NCI-H82 treated with DMSO at 0.1 percent for 48 hours (cell line): ENCODE measurements at regions not wholly inside any gene's neighbourhood (a gene's known extent, or its start where the extent isn't known, plus 50 kb on each side); places are given as distances from the start of the nearest gene placed in this dataset.

Experiments used
- DNase-seq: peaks from one replicate; lab custom pipeline; 2025; ENCODE audit not compliant: unreplicated experiment; lab: John Stamatoyannopoulos, UW

- no peak for DNase-seq
Observed at GRCh38 chr4:89665662-89666061, 171.3 kb downstream of the SNCA start.

GRCh38 chr4:89664521-89664920, 172.4 kb downstream of the SNCA start:
- DNase-seq = no peak

GRCh38 chr4:89661173-89661899, 175.6 kb downstream of the SNCA start:
- DNase-seq = no peak

- no peak for DNase-seq
Observed at GRCh38 chr4:89660444-89661172, 176.4 kb downstream of the SNCA start.

DNA sequence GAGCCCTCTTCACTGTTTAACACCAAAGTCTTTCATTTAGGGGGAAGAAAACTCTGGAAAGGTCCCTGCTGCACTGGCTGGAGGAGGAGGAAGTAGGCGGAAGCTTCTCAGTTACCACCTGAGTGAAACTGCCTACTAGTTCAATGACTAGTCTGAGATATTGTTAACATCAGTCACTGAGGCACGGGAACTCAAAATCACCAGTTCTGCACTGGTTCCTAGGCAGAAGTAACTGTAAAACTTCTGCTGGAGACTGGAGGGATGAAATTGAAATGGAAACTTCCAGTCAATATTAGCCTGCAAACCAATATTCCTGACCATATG, 178.3 kb downstream of the SNCA start:
- DNase-seq = no peak

DNA sequence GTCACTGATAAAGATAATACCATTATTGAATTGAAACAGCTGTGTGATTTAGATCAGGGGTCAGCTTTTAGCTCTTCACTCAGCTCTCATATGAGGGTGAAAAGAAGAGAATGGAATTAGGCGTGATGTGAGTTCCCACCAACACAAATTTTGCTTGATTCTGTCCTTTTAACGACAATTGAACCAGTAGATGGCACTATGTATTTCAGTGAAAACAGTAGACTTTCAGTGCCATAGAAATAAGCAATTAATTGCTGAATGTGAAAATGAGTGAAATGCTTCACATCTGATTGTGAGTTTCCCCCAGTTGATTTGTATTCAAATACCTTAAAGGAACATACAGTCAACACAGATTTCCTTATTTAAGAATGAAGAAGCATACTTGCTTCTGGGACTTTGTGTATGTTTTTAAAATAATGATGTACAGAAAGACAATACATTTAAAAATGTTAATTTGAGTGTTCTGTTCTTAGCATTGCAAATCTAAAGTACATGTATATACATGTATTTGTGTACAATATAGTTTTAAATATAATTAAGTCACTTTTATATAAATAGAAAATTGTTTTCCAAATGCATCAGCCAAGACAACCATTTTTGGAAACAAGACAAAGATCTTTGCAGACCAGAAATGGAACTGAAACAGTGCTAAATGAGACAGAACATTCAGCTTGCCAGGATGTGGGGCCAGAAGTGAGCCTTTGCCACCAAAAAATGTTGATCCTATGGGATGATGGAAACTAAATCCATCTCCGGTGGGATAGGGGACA, 178.8 kb downstream of the SNCA start:
- peak; percentile 20 for DNase-seq

DNA sequence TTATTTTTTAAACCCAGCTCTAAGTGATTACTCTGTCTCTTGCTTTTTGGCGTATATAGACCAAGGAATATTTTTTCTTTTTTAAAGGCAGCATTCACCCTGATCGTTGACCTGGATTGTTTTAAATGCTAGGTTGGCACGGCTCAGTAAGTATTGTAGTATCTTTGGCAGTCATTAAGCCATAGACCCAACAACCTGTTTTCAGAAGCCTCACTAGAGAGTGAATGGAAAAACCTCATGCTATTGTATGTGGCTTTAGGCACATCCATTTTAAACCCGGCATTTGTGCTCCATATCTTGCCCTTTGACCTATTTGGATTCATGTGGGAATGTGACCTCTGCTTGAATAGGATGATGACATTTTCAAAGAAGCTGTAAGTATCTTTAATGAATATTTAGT, 183.9 kb downstream of the SNCA start:
- DNase-seq = no peak

- no peak for DNase-seq
Observed at GRCh38 chr4:89645482-89645881, 191.5 kb downstream of the SNCA start.

DNA sequence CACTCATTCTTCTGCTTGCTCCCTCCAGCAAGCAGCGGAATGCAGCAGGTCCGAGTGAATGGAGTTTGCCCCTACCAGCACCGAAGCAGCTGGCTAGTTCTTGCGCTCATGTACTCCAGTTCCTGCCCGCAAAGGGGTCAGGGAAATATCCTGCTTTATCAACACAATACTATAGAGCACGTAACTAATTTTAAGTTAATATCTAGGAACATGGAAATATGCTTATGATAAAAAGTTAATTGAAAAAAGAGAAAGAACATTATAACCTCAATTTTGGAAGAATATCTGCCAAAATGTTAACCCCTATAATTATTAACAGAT, 195.6 kb downstream of the SNCA start:
- no peak for DNase-seq

DNA sequence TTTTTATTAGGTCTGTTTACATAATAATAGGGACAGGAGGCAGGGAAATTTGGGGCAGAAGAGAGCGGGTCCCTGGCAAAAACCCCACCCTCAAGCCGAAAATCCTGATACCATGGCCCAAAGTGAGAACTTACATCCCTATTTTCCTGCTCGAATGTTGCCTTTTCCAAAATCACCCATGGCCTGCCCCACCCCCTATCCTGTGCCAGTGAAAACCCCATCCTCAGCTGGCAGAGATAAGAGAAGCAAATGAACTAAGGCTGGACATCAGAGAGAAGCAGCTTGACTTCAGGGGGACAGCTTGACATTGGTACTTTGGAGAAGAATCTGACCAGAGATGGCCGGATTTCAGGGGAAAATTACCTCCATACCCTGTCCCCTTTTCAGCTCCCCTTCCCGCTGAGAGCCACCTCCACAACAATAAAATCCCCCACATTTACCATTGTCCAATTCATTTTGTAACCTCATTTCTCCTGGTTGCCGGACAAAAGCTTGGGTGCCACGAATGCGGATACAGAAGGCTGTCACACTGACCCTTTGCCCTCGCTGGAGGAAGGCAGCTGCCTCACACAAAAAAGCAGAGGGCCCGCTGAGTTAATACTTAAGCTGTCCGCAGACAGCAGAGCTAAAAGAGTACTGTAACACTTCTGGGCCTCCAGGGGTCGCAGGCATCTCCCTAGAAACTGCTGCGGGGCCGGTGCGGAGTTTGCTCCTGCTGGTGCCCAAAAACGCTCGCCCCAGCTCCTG, 196.2 kb downstream of the SNCA start:
- peak; percentile 40 for DNase-seq

- no peak for DNase-seq
Observed at GRCh38 chr4:89639395-89639794, 197.6 kb downstream of the SNCA start.

DNA sequence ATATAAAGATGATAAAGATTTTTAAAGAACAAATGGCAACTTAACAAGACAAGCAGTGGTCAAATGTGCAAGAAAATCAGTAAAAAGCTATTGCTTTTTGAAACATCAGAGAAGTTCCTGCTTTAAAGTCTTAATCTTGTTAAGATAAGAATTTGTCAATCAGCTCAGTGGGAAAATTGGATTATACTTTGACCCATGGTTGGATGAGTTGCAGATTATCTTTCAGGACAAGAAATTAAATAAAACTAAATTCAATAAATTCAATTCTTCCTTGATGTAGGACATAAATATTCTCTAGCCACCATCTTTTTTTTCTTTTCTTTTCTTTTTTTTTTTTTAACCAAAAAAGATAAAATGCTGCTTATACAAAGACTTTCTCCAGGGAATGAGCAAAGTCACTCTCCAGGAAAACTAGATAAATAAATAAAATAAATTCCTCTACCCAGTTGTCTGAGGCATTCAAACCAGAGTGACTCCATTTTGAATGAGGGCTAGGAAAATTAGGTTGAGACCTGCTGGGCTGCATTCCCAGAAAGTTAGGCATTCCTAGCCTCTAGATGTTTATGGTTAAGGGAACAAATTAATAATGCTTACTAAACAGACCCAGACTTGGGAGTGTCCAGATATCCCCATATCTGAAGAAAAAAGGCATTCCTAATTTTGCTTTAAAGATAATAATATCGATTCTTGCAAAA, 211.2 kb downstream of the SNCA start:
- peak; percentile 25 for DNase-seq

- DNase-seq = no peak
Observed at GRCh38 chr4:89619206-89619962, 217.6 kb downstream of the SNCA start.

- DNase-seq = no peak
Observed at GRCh38 chr4:89618151-89618550, 218.8 kb downstream of the SNCA start.

DNA sequence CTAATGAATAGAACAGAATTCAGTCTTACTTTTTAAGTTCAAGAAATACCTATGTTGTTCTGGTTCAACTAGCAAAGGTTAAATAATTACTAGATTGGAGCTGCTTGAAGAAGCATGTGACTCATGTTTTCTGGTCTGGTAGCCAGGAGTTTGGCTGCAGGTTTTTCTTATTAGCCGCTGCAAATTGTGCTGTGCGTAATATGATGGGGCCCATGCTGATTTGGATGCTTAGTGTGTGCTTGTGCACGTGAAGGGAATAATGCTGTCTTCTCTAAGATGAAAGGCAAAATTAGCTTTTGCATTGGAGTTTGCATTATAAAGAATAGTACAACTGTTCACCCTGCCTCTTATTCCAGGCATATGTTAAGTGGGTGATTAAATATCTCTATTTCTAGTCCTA, 219.6 kb downstream of the SNCA start:
- no peak for DNase-seq

- no peak for DNase-seq
Observed at GRCh38 chr4:89616382-89616781, 220.6 kb downstream of the SNCA start.

- DNase-seq = no peak
Observed at GRCh38 chr4:89615051-89615450, 221.9 kb downstream of the SNCA start.

DNA sequence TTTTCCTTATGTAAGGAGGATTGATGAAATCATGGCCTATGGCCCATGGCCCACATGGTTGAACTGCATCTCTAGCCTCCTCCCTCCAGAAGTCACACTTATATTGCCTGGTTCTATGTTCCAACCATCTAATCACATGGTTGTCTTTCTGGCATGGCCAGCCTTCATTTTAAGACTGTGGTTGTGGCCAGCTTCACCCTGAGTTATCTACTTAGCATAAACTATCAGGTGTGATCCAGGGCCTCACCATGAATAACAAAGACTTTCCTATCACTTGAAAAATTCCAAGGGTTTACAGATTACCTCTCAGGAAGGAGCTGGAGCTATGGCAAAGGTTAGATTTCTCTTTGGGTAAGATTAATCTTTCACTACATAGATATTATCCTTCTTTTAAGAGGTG, 222.8 kb downstream of the SNCA start:
- no peak for DNase-seq

DNA sequence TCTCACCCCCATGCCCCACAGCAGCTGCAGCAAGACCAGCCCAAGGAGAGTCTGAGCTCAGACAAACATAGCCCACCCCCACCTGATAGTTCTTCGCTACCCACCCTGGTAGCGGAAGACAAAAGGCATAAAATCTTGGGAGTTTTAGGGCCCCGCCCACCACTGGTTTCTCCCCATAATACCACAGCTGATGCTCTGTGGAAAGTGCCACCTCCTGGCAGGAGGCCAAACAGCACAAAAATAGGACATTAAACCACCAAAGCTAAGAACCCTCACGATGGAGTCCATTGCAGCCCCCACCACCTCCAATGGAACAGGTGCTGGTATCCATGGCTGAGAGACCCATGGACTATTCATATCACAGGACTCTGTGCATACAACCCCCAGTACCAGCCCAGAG, 226.7 kb downstream of the SNCA start:
- DNase-seq = no peak

- no peak for DNase-seq
Observed at GRCh38 chr4:89609756-89610155, 227.2 kb downstream of the SNCA start.
